ENCODE measurements at regions not wholly inside any gene's neighbourhood (a gene's known extent, or its start where the extent isn't known, plus 50 kb on each side); places are given as distances from the start of the nearest gene placed in this dataset.
A peak's percentile ranks its signal among the peaks of the same experiment; 100 is the strongest.
"Not testable (repeated sequence)": the region's sequence is repeated elsewhere in the genome, so short reads cannot be mapped to it uniquely, and the experiment has no call there.

GRCh38 chr5:72649449-72649848, 142.2 kb upstream of the ZNF366 start:
- DNase-seq, result peak; percentile 54

- peak; percentile 52 for DNase-seq
Observed at GRCh38 chr5:72648480-72648879, 141.3 kb upstream of the ZNF366 start.

DNA sequence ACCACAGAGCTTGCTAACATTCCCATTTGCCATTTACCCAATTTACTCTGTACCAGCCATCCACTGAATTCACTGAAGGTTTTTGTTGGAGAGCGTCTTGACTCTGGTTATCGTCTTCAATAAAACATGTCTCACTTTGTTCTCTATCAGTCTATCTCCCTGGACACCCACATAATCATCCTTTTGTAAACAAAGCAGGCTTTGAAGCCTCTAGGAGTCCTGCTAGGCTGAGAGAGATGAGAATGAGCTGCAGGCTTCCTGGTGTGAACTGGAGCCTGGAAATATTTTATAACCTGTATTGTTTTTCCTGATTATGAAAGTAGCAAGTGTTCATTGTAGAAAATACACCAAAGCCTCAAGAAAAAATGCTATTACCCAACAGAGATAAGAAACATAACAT, 140.6 kb upstream of the ZNF366 start:
- DNase-seq, result no peak

DNA sequence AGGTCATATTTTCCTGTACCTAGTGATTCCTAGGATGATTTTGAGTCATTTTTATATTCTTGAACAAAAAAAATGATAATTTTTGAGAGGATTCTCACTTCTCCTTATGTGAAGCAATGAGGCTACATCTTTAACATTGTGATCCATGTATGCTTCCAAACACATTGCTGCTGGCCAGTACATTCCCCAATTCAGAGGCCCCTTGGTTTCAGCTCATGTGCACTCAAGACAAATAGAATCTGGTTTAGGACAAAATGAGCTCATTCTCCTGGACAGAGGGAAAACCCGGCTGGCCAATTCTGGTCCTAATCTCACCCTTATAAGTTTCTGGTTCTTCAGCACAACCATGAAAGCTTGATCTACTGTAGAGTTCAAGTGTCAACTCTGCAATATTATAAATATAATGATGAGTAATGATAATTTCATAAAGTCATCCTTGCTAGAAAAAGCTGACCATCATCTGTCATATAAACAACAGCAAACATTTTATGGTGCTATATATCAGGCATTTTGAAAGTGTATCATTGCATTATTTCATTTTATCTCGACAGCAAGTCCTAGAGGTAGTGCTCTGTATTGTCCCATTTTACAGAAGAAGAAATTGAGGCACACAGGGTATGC, 139.1 kb upstream of the ZNF366 start:
- DNase-seq, result no peak

- no peak for DNase-seq
Observed at GRCh38 chr5:72645064-72645846, 138.0 kb upstream of the ZNF366 start.

- DNase-seq, result no peak
Observed at GRCh38 chr5:72644296-72644695, 137.1 kb upstream of the ZNF366 start.

- no peak for DNase-seq
Observed at GRCh38 chr5:72641164-72641563, 134.0 kb upstream of the ZNF366 start.

GRCh38 chr5:72637058-72637457, 129.8 kb upstream of the ZNF366 start:
- no peak for DNase-seq

GRCh38 chr5:72636565-72636964, 129.4 kb upstream of the ZNF366 start:
- DNase-seq, result not testable (repeated sequence)

GRCh38 chr5:72634444-72634843, 127.2 kb upstream of the ZNF366 start:
- peak; percentile 42 for DNase-seq

DNA sequence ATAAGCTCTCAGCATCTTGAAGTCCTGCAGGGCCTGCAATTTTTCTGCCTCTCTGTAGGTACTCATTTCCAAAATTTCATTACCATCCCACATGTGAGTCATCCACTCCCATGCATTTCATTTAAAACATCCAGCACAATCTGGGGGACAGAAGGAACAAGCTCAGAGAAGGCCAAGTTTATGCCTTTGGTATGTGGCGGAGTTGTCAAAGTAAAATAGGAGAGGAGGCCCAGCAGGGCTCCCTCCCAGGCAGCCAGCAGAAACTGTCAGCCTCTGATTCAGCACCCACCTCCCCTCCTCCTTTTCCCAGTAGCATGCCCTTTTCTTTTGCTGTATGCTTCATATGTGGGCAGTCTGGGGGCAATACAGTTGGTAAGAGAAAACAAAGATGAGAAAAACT, 126.4 kb upstream of the ZNF366 start:
- peak; percentile 90 for DNase-seq

GRCh38 chr5:72633041-72633445, 125.8 kb upstream of the ZNF366 start:
- DNase-seq, result no peak

DNA sequence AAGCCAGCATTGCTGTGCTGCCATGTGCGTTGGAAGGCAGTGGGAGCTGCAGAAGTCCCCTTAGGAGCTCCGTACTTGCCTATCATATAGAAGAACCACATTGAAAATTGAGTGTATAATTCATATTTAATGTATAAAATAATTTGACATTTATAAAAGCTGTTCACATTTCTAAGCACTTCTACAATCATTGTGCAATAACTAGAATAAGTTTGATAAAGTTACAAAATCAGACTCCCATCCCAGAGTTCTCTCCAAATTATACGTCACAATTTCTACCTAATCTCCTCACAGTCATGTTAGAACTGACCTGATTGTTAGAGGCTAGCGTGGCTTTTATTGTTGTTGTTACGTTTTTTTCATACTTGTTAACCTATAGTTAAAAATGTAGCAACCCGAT, 123.5 kb upstream of the ZNF366 start:
- no peak for DNase-seq

DNA sequence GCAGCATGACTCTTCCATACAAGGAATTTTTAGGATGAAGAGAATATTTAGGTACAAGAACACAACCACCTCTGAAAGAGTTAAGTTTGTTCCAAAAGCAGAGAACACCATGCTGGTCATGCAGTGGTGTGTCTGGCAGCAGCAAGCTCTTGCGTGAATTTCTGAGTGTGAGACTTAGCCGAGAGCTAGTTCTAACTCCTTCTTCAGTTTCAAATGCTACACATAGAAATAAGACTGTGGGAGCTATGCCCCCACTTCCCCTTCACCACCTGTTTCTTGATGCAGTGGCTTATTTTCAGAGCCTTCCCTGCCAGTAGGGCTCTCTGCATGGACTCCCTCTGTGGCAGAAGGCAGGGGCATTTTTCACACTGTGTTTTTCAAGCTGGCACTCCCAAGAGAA, 122.9 kb upstream of the ZNF366 start:
- no peak for DNase-seq

DNA sequence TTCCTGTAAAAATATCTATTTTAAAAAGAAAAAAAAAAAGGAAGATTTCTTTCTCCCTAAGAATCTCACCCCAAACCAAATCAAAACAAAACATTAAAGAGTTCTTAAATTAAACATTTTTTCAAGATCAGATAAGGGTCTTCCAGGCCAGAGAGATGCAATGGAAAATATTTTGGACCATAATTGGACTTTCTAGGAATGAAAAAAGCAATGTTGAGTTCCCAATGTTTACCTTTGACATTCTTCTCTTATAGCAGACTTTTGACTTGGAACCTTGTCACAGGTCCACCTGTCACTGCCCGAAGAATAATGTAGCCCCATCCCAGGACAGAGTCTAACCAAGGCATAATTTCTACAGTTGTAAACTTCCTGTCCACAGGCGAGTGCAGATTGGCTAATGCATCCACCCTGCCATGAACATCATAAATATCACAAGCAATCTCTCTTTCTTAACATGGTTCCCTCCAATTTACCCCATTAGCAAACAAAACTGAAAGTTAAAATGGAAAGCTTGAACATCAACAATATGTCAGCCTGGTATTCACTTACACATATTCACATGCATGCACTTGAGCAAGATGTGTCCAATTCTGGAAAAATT, 121.7 kb upstream of the ZNF366 start:
- no peak for DNase-seq

DNA sequence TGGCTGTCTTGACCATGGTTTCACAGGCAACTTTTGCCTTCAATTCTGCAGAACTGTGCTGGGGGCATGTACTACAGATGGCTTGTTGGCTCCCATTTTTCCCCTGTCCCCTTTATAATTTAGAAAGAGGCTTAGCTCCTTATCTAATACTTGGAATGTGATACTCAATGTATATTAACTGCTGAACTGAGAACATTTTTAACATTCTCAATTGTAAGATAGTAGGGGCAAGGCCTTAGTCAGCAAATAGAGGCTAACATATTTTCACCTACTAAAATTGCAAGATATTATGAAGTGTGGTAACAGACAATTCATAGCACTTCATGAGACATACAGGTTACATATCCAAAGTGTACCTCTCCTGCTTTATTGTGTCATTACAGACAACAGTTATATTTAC, 118.1 kb upstream of the ZNF366 start:
- DNase-seq, result no peak

DNA sequence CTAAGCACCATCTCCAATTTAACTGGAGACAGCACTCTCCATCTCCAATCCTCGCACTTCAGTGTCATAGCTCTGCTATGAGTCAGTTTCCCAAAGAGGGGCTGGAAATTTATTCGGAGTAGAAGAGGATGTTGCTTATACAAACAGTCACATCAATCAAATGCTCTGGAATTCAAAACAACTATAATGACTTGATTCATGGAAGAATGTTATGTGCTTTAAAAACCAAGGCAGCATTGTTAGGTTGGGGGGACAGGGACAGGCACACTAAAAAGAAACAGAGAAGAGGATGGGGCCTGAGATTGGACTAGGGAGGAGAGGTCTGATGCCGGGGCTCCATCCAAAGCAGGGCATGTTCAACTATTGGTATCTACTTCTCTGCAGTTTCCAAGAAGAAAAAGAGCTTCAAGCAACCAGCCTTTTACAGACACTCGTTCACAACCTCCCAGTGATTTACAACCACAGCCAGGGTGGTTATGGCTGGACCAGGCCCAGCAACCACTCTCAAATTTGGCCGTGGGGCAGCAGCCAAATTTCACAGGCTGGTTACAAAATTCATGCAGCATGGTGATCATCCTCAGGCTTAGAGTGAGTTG, 117.5 kb upstream of the ZNF366 start:
- DNase-seq, result peak; percentile 92

DNA sequence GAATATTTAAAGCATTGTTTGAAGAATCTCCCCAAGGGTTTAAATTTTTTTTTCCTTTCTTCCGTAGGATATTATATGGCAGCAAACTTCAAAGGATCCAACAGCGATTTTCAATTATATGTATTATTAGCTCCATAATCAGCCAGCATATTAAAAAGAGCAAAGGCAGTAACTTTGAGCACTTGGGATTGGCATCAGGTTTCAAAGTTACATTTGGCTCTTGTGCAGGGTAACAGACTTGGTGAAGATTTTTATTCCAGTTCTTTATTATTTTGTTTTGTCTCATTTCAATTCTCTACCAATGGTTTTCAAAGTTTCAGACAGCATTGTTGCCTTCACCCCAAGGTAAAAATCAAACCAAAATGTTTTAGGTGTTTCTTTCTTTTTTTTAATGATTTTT, 116.7 kb upstream of the ZNF366 start:
- DNase-seq, result no peak

- no peak for DNase-seq
Observed at GRCh38 chr5:72623323-72623722, 116.1 kb upstream of the ZNF366 start.

DNA sequence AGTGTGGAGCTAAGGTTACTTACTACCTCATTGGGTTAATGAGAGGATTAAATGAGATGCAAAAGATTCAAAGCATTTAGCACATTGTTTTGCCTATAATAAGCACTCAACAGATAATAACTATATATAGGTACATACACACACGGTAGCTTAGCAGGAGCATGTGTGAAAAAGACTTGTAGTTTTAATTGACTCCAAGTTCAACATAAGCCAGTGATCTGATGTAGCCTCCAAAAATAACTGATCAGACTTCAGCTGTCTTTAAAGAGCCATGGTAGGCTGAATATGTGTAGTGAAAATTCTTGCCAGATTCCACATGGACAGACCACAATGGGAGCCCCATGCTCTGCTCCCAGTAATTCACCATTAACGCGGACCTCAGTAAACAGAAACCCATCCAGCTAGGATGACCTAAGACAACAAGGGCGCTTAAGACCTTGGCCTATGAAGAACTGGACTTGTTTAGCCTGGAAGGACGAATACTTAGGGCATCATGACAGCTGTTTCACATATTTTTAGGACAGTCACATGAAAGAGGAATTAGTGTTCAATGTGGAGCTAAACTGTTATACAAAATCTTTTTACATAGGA, 115.1 kb upstream of the ZNF366 start:
- DNase-seq, result no peak

DNA sequence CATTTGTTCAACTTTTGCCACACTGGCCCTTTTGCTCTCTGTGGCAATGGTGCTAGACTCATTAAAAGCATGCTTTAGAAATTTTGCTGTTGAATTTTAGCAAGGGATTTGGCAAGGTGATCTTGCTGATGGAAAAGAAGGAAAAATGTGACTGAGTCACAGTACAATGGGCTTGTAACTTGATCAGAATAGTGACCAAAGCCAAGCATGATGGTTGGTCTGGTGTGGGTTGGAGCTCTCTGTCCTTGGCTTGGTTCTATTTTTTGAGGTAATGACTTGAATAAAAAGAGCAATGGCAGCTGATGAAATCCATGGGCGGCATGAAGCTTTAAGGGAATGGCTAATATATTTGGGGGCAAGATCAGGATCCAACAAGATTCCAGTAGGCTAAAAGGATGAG, 114.4 kb upstream of the ZNF366 start:
- DNase-seq, result no peak

- no peak for DNase-seq
Observed at GRCh38 chr5:72619677-72620076, 112.5 kb upstream of the ZNF366 start.

- DNase-seq, result no peak
Observed at GRCh38 chr5:72619251-72619650, 112.0 kb upstream of the ZNF366 start.

DNA sequence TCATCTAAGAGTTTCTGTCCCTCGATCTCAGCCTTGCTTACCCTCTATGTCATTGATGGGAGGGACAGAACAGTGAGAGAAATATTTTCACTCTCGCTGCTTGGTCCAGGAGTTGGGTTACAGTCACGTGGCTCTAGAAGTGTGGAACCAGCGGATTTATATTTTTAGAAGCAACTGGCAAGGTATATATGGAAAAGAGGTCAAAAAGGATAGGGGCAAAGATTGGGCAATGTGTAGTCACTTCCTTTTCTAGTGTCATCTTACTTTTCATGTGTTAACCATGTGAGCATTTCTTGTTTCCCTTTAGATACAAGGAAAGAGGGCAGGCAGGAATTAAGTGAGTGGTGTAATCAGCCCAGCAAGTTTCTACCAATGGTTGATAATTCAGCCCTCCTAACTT, 111.5 kb upstream of the ZNF366 start:
- DNase-seq, result peak; percentile 43
